PC-3 (cell line): ENCODE measurements at regions not wholly inside any gene's neighbourhood (a gene's known extent, or its start where the extent isn't known, plus 50 kb on each side); places are given as distances from the start of the nearest gene placed in this dataset.

Experiments used
- EZH2 ChIP-seq: fragments of 300-600 bp; sonication (generic); IDR thresholded peaks from one replicate; pipeline ENCODE4 v1.6.1; 2017; ENCODE audit warnings: antibody characterized with exemption, mild to moderate bottlenecking, low read length; ENCODE audit not compliant: unreplicated experiment
- EZH2phosphoT487 ChIP-seq: fragments of 300-600 bp; sonication (generic); IDR thresholded peaks from 2 replicates; pipeline ENCODE4 v1.6.1; 2018; ENCODE audit warnings: mild to moderate bottlenecking, antibody characterized with exemption, low read length, borderline replicate concordance
- TF ChIP-seq, protein P1 (sequence below): fragments of 300-600 bp; sonication (generic); conservative IDR thresholded peaks from 2 replicates; pipeline ENCODE4 v1.5.1; 2017; ENCODE audit warnings: antibody characterized with exemption, low read depth, mild to moderate bottlenecking, low read length

DNA sequence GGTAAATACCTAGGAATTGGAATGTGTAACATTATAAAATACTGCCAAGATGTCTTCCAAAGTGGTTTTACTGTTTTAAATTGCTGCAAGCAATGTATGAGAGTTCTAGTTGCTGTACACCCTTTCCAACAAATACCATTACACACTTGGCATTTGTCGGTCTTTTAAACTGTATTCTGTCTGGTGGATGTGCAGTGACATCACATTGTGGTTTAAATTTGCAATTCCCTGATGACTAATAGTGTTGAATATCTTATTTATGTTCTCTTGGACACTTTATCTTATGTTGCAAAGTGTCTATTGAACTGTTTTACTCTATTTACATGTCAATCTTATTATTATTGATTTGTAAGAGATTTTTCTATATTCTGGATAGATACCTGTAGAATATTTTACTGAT is 561.2 kb upstream of the B3GALT2 start:
- TF ChIP-seq, protein P1, sequence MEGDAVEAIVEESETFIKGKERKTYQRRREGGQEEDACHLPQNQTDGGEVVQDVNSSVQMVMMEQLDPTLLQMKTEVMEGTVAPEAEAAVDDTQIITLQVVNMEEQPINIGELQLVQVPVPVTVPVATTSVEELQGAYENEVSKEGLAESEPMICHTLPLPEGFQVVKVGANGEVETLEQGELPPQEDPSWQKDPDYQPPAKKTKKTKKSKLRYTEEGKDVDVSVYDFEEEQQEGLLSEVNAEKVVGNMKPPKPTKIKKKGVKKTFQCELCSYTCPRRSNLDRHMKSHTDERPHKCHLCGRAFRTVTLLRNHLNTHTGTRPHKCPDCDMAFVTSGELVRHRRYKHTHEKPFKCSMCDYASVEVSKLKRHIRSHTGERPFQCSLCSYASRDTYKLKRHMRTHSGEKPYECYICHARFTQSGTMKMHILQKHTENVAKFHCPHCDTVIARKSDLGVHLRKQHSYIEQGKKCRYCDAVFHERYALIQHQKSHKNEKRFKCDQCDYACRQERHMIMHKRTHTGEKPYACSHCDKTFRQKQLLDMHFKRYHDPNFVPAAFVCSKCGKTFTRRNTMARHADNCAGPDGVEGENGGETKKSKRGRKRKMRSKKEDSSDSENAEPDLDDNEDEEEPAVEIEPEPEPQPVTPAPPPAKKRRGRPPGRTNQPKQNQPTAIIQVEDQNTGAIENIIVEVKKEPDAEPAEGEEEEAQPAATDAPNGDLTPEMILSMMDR = no peak
- TF ChIP-seq EZH2phosphoT487 (no peak), EZH2 (no peak)
